ENCODE measurements at regions not wholly inside any gene's neighbourhood (a gene's known extent, or its start where the extent isn't known, plus 50 kb on each side); places are given as distances from the start of the nearest gene placed in this dataset.

DNA sequence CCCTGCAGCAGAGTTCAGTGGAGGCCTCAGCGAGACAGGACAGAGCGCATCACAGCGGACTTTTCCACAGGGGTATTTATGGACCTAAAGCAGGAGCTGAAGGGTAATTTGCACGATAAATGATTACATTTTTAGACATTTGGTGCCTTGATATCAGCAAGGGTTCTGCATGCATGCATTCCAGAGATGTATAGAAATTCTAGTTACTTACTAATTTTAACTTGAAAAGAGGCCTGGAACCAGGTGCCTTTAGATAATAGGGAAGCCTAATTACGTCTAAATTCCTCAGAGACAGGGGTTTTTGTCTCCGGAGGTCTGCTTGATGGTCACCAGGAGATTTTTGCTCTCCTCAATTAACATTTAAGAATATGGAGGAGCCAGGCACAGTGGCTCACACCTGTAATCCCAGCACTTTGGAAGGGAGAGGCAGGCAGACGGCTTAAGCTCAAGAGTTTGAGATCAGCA is 79.8 kb upstream of the MFGE8 start:
- 54% methylated on average over 7 of the region's 7 CpGs for WGBS (ENCODE audit: insufficient coverage, low coverage, low lambda C conversion rate, missing lambda C conversion rate)
- intact Hi-C loops (cut with DNase I): no loop called here

DNA sequence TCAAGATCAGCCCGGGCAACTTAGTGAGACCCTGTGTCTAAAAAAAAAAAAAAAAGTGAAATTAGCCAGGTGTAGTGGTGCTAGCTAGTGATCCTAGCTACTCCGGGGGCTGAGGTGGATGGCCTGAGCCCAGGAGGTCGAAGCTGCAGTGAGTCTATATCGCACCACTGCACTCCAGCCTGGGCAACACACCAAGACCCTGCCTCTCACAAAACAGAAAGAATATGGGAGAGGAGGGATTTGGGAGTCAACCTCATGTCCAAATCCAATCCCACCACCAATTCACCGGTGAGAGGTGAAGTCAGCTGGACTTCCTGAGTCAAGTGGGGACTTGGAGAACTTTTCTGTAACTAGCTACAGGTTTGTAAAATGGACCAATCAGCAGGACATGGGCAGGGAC is 80.5 kb upstream of the MFGE8 start:
- intact Hi-C loops (cut with DNase I): no loop called here
- no peak for ATAC-seq
- TF ChIP-seq, protein P1, sequence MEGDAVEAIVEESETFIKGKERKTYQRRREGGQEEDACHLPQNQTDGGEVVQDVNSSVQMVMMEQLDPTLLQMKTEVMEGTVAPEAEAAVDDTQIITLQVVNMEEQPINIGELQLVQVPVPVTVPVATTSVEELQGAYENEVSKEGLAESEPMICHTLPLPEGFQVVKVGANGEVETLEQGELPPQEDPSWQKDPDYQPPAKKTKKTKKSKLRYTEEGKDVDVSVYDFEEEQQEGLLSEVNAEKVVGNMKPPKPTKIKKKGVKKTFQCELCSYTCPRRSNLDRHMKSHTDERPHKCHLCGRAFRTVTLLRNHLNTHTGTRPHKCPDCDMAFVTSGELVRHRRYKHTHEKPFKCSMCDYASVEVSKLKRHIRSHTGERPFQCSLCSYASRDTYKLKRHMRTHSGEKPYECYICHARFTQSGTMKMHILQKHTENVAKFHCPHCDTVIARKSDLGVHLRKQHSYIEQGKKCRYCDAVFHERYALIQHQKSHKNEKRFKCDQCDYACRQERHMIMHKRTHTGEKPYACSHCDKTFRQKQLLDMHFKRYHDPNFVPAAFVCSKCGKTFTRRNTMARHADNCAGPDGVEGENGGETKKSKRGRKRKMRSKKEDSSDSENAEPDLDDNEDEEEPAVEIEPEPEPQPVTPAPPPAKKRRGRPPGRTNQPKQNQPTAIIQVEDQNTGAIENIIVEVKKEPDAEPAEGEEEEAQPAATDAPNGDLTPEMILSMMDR (IDR thresholded peaks at IDR 0.05): no peak
- TF ChIP-seq POLR2A (IDR thresholded peaks at IDR 0.05): no peak
- DNase-seq: no peak
- H3K27ac ChIP-seq: no peak overlapping the region
- H3K4me3 ChIP-seq: no peak overlapping the region
- no peaks in the 10 kb centered on the region for H3K27me3 ChIP-seq
- H3K36me3 ChIP-seq: no peaks in the 10 kb centered on the region
- H3K9me3 ChIP-seq: no peaks in the 10 kb centered on the region
- WGBS (ENCODE audit: insufficient coverage, low coverage, low lambda C conversion rate, missing lambda C conversion rate): 62% methylated on average over 3 of the region's 5 CpGs
- H3K4me1 ChIP-seq: no peaks in the 10 kb centered on the region

More for the DNA sequence above, 79.8 kb upstream of the MFGE8 start:
- Histone ChIP-seq H3K27me3 (no peaks in the 10 kb centered on the region), H3K4me3 (no peak overlapping the region), H3K9me3 (no peaks in the 10 kb centered on the region), H3K4me1 (no peaks in the 10 kb centered on the region), H3K36me3 (no peaks in the 10 kb centered on the region), H3K27ac (no peak overlapping the region)
- ATAC-seq (no peak), DNase-seq (no peak)
- no peak for TF ChIP-seq POLR2A (IDR thresholded peaks at IDR 0.05)
- TF ChIP-seq, protein P1 (IDR thresholded peaks at IDR 0.05): no peak

DNA sequence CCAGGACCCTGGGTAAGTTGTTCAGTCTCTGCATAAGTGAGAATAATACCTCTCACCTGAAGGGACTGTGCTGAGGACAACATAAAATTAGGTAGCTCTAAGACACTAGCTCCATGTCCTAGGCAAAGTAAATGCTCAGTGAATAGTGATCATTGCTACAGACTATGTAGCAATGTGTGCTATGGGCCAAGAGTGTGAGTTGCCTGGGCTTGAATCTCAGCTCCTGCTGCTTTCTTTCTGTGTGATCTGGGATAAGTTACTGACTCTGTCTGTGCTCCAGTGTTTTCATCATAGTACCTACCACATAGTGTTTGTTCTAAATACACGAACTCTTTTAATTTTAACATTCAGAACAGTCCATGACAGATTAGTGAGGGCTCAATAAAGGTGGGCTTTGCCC is 81.1 kb upstream of the MFGE8 start:
- no peaks in the 10 kb centered on the region for H3K36me3 ChIP-seq
- intact Hi-C loops (cut with DNase I): no loop called here
- TF ChIP-seq POLR2A (IDR thresholded peaks at IDR 0.05): no peak
- TF ChIP-seq, protein P1 (IDR thresholded peaks at IDR 0.05): no peak
- no peak for ATAC-seq
- 64% methylated on average over 1 of the region's 1 CpG for WGBS (ENCODE audit: insufficient coverage, low coverage, low lambda C conversion rate, missing lambda C conversion rate)
- H3K4me1 ChIP-seq: no peaks in the 10 kb centered on the region
- H3K9me3 ChIP-seq: no peaks in the 10 kb centered on the region
- no peaks in the 10 kb centered on the region for H3K27me3 ChIP-seq
- H3K4me3 ChIP-seq: no peak overlapping the region
- DNase-seq: no peak
- H3K27ac ChIP-seq: no peak overlapping the region

DNA sequence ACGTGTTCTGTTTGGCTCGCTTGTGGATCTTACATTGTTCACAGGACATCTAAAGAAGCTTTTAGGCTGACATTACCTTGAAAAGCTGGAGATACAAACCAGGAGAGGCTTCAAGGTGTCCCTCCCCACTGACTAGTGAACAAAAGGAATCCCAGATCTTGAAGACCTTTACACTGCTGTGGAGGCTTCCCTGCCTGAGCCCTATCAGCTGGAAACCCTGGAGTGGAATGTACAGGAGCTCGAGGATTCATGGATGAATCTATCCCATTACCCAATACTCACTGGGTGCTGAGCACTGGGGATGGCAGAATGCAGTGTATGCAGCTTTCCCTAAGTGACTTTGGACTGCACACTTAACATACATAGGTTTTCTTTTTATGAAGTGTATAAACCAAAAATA is 82.3 kb upstream of the MFGE8 start:
- no peaks in the 10 kb centered on the region for H3K27me3 ChIP-seq
- no peaks in the 10 kb centered on the region for H3K9me3 ChIP-seq
- no peaks in the 10 kb centered on the region for H3K36me3 ChIP-seq
- intact Hi-C loops (cut with DNase I): no loop called here
- DNase-seq (no peak), ATAC-seq (no peak)
- H3K4me1 ChIP-seq: no peaks in the 10 kb centered on the region
- H3K27ac ChIP-seq: no peak overlapping the region
- no peak overlapping the region for H3K4me3 ChIP-seq
- TF ChIP-seq, protein P1 (IDR thresholded peaks at IDR 0.05): no peak
- TF ChIP-seq POLR2A (IDR thresholded peaks at IDR 0.05): no peak
- WGBS (ENCODE audit: insufficient coverage, low coverage, low lambda C conversion rate, missing lambda C conversion rate): 55% methylated on average over 2 of the region's 3 CpGs

DNA sequence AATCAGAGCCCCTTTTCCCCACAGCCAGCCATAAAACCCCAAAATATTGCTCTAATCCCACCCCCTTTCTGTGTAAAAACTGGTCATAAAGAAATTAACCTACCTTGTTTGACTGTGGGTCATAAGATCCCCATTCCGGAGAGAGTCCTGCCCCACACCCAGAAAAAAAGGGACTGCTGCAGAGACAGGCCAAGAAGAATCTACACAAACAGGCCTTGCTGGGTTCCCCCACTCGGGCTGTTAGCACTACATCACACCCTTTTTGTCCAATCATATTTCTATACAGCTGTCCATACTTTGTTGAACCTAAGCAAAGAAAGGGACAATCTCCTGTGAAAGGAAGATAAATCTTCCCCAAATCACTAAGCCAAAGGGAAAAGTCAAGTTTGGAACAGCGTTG is 84.4 kb upstream of the MFGE8 start:
- DNase-seq (no peak), ATAC-seq (no peak)
- Histone ChIP-seq H3K4me1 (no peaks in the 10 kb centered on the region), H3K36me3 (no peaks in the 10 kb centered on the region), H3K27ac (no peak overlapping the region), H3K4me3 (no peak overlapping the region), H3K9me3 (no peaks in the 10 kb centered on the region), H3K27me3 (no peaks in the 10 kb centered on the region)
- WGBS (ENCODE audit: insufficient coverage, low coverage, low lambda C conversion rate, missing lambda C conversion rate): 58% methylated on average over 3 of the region's 3 CpGs
- TF ChIP-seq, protein P1 (IDR thresholded peaks at IDR 0.05): no peak
- TF ChIP-seq POLR2A (IDR thresholded peaks at IDR 0.05): no peak
- intact Hi-C loops (cut with DNase I): no loop called here

All from right lobe of liver (tissue), 6 donors.